ENCODE measurements at regions not wholly inside any gene's neighbourhood (a gene's known extent, or its start where the extent isn't known, plus 50 kb on each side); places are given as distances from the start of the nearest gene placed in this dataset.

DNA sequence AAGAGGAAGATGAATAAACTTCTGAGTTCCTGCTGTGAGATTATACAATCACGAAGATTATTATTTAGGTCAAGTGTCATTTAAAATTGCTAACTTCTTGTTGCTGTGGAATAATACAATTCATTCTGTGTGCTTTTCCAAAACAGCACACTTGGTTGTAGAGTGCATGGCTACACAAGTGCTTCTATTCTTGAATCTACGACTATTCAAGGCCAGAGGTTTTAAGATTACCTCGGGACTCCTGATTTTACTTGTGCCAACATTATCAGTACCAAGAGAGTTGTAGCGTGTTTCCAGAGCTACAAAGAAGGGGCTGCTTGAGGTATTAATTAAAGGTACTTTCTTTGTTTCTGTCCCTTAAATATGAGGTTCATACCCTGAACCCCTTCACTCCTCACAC, 234.0 kb upstream of the PCDH9 start:
- TF ChIP-seq, protein P1, sequence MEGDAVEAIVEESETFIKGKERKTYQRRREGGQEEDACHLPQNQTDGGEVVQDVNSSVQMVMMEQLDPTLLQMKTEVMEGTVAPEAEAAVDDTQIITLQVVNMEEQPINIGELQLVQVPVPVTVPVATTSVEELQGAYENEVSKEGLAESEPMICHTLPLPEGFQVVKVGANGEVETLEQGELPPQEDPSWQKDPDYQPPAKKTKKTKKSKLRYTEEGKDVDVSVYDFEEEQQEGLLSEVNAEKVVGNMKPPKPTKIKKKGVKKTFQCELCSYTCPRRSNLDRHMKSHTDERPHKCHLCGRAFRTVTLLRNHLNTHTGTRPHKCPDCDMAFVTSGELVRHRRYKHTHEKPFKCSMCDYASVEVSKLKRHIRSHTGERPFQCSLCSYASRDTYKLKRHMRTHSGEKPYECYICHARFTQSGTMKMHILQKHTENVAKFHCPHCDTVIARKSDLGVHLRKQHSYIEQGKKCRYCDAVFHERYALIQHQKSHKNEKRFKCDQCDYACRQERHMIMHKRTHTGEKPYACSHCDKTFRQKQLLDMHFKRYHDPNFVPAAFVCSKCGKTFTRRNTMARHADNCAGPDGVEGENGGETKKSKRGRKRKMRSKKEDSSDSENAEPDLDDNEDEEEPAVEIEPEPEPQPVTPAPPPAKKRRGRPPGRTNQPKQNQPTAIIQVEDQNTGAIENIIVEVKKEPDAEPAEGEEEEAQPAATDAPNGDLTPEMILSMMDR (IDR thresholded peaks at IDR 0.05), result no peak
- TF ChIP-seq POLR2A (IDR thresholded peaks at IDR 0.05), result no peak
